Smooth muscle cell (in vitro differentiated cells): ENCODE measurements at regions not wholly inside any gene's neighbourhood (a gene's known extent, or its start where the extent isn't known, plus 50 kb on each side); places are given as distances from the start of the nearest gene placed in this dataset.

Experiments used
- DNase-seq: peaks from one replicate; lab custom pipeline; 2025; ENCODE audit not compliant: unreplicated experiment; lab: John Stamatoyannopoulos, UW
- H2AFZ ChIP-seq: fragments of 200-600 bp; sonication (generic); 2 replicates; pipeline ENCODE4 v1.6.0; 2016; ENCODE audit warnings: antibody characterized with exemption, low read depth, mild to moderate bottlenecking
- H3F3A ChIP-seq: fragments of 200-600 bp; sonication (generic); 2 replicates; pipeline ENCODE4 v1.6.0; 2017; ENCODE audit warnings: antibody characterized with exemption, low read depth
- H3K27ac ChIP-seq: fragments of 200-600 bp; sonication (generic); 2 replicates; pipeline ENCODE4 v1.5.1; 2016; ENCODE audit warnings: low read depth, mild to moderate bottlenecking
- H3K27me3 ChIP-seq: fragments of 200-600 bp; sonication (generic); 2 replicates; pipeline ENCODE4 v1.6.1; 2016; ENCODE audit warnings: low read depth, mild to moderate bottlenecking
- H3K36me3 ChIP-seq: fragments of 200-600 bp; sonication (generic); 2 replicates; pipeline ENCODE4 v1.5.1; 2016; ENCODE audit warnings: low read depth
- H3K4me1 ChIP-seq: fragments of 200-600 bp; sonication (generic); 2 replicates; pipeline ENCODE4 v1.5.1; 2016; ENCODE audit warnings: low read depth
- H3K4me2 ChIP-seq: fragments of 200-600 bp; sonication (generic); 2 replicates; pipeline ENCODE4 v1.6.0; 2016; ENCODE audit warnings: mild to moderate bottlenecking
- H3K4me3 ChIP-seq: fragments of 200-600 bp; sonication (generic); 2 replicates; pipeline ENCODE4 v1.5.1; 2016; ENCODE audit warnings: mild to moderate bottlenecking
- H3K79me2 ChIP-seq: fragments of 200-600 bp; sonication (generic); 2 replicates; pipeline ENCODE4 v1.6.0; 2016; ENCODE audit warnings: low read depth, mild to moderate bottlenecking
- H3K9ac ChIP-seq: fragments of 200-600 bp; sonication (generic); 2 replicates; pipeline ENCODE4 v1.6.0; 2016; ENCODE audit warnings: low read depth
- H3K9me3 ChIP-seq: fragments of 200-600 bp; sonication (generic); replicated peaks from 2 replicates; pipeline ENCODE4 v1.5.1; 2016; ENCODE audit warnings: low read depth
- H4K20me1 ChIP-seq: fragments of 200-600 bp; sonication (generic); 2 replicates; pipeline ENCODE4 v1.6.0; 2016; ENCODE audit warnings: low read depth
- WGBS: methylation state at CpG from one replicate; pipeline ENCODE4 v1.1.7; 2016; ENCODE audit warnings: low lambda C conversion rate; 5-methylcytosine and 5-hydroxymethylcytosine counted together
- TF ChIP-seq, protein P1 (sequence below): fragments of 200-600 bp; sonication (generic); IDR thresholded peaks from 2 replicates; pipeline ENCODE4 v1.5.1; 2017; ENCODE audit warnings: borderline replicate concordance, mild to moderate bottlenecking, antibody characterized with exemption; ENCODE audit not compliant: insufficient read depth, poor library complexity, severe bottlenecking

DNA sequence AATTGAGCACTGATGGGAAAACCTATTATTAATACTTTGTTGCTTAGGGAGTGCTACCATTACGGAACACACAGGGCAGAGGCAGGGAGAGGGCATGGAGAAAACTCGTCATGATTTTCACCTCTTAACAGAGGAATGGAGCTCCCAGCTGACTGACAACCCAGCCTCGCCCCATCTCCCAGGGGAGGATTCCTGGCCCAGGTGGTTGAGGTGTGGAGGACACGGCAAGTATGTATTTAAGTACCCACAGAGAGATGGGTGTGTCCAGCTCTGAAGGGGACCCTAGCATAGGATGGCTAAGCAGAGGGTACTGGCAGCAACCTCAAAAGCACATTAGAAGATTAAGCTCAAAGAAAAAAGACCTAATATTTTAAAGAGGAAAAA, 261.9 kb upstream of the MOCS1 start:
- Histone ChIP-seq H2AFZ (no peak overlapping the region), H3K36me3 (no peaks in the 10 kb centered on the region), H3K4me1 (no peaks in the 10 kb centered on the region), H3K27ac (no peak overlapping the region), H3K79me2 (no peaks in the 10 kb centered on the region), H3F3A (no peaks in the 10 kb centered on the region), H3K9ac (no peak overlapping the region), H3K4me3 (no peak overlapping the region), H4K20me1 (no peaks in the 10 kb centered on the region), H3K4me2 (no peak overlapping the region), H3K9me3 (no peaks in the 10 kb centered on the region), H3K27me3 (peaks cover 4% of the 10 kb centered on the region)
- DNase-seq, result no peak
- WGBS, result 79% methylated on average over 4 of the region's 4 CpGs
- TF ChIP-seq, protein P1, sequence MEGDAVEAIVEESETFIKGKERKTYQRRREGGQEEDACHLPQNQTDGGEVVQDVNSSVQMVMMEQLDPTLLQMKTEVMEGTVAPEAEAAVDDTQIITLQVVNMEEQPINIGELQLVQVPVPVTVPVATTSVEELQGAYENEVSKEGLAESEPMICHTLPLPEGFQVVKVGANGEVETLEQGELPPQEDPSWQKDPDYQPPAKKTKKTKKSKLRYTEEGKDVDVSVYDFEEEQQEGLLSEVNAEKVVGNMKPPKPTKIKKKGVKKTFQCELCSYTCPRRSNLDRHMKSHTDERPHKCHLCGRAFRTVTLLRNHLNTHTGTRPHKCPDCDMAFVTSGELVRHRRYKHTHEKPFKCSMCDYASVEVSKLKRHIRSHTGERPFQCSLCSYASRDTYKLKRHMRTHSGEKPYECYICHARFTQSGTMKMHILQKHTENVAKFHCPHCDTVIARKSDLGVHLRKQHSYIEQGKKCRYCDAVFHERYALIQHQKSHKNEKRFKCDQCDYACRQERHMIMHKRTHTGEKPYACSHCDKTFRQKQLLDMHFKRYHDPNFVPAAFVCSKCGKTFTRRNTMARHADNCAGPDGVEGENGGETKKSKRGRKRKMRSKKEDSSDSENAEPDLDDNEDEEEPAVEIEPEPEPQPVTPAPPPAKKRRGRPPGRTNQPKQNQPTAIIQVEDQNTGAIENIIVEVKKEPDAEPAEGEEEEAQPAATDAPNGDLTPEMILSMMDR, result no peak

DNA sequence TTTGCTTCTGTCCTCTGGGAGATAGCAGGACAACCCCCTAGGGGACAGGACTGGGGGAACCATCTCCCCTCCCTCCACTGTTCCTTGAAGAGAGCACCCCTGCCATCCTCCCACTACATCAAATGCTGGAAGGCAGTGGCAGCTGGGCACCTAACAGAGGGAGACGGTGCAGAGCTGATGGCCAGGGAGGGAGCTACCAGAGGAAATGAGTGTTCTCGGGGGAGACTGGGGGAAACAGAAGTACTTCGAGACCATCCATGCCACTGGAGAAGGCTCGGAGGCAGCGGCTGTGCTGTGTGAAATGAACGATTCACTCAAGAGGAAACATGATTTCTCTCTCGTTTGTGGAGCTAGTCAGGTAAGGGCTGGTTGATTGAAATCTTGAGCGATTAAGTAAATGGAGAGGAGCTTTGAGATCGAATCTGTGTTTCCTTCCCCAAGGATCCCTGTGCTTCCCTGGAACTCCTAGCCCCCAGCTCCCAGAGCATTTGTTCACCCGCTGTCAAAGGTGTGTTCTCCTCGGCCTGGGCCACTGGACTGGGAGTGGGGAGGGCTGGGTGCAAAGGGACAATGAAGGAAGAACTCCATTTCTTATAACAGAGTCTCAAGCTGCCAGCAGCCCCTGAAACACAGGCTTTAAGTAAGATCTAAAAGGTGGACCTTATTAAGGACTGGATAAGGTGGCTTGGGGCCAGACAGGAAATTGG, 261.3 kb upstream of the MOCS1 start:
- Histone ChIP-seq H3K4me2 (no peak overlapping the region), H3K9me3 (no peaks in the 10 kb centered on the region), H3K79me2 (no peaks in the 10 kb centered on the region), H3K4me1 (no peaks in the 10 kb centered on the region), H3K9ac (no peak overlapping the region), H3K27ac (no peak overlapping the region), H3K4me3 (no peak overlapping the region), H4K20me1 (no peaks in the 10 kb centered on the region), H3K36me3 (no peaks in the 10 kb centered on the region), H2AFZ (no peak overlapping the region), H3F3A (no peaks in the 10 kb centered on the region), H3K27me3 (peaks cover 4% of the 10 kb centered on the region)
- TF ChIP-seq, protein P1, result no peak
- 90% methylated on average over 11 of the region's 11 CpGs for WGBS
- no peak for DNase-seq

DNA sequence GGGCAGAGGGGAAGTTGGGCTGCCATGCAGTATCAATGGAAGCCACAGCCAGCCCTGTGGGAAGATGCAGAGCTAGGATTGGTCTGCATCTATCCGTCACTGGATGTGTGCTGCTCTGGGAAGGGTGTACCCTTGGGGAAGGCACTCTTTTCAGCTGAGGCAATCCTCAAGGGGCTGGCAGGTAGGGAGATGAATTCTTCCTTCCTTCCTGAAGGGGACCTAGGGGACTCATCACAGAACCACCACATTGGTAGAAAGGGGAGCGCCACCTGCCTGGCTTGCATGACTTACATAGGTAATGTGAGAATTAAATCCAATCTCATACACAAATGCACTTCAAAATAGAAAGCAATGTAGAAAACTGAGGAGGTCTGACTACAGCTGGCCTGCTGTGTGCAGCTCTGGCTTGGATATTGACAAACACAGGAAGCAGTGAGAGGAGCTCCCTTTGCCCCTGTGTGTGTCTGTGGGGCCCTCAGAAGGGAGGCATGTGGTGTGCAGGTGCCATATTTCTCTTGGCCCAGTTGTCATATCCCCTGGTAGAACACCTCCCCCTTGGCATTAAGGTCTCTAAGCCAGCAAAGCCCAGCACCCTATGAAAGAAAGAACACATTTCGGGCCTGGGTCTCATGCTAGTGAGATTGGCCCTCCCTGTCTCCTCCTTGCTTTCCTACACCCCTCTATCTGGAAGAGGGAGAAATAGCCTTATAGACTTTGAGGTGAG, 260.3 kb upstream of the MOCS1 start:
- Histone ChIP-seq H3K27me3 (peaks cover 4% of the 10 kb centered on the region), H3K36me3 (no peaks in the 10 kb centered on the region), H3F3A (no peaks in the 10 kb centered on the region), H2AFZ (no peak overlapping the region), H3K9ac (no peak overlapping the region), H3K27ac (no peak overlapping the region), H4K20me1 (no peaks in the 10 kb centered on the region), H3K79me2 (no peaks in the 10 kb centered on the region), H3K4me1 (no peaks in the 10 kb centered on the region), H3K9me3 (no peaks in the 10 kb centered on the region), H3K4me2 (no peak overlapping the region), H3K4me3 (no peak overlapping the region)
- 80% methylated on average over 3 of the region's 3 CpGs for WGBS
- TF ChIP-seq, protein P1, result no peak
- DNase-seq, result no peak

DNA sequence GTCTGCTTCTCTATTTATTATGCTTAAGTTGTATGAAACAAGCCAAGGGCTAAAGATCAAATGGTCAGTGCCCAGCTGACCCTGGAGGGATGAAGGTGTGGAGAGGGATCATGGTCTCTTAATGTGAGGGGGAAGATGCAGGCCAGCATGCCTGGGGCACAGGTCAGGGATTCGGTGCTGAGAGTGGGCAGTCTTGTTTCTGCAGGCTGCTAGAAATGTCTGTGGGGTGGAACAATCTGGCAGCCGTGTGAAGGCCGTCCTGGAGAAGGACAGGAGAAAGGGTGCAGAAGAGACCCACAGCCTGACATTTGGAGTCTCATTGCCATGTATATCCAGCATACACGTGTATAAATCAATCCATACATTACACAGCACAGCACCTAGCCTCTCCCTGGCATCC, 258.3 kb upstream of the MOCS1 start:
- WGBS, result 83% methylated on average over 4 of the region's 4 CpGs
- Histone ChIP-seq H3F3A (no peaks in the 10 kb centered on the region), H3K9me3 (no peaks in the 10 kb centered on the region), H3K27me3 (peaks cover 4% of the 10 kb centered on the region), H3K27ac (no peak overlapping the region), H3K4me1 (no peaks in the 10 kb centered on the region), H3K4me3 (no peak overlapping the region), H3K79me2 (no peaks in the 10 kb centered on the region), H3K4me2 (no peak overlapping the region), H4K20me1 (no peaks in the 10 kb centered on the region), H2AFZ (no peak overlapping the region), H3K9ac (no peak overlapping the region), H3K36me3 (no peaks in the 10 kb centered on the region)
- DNase-seq, result no peak
- TF ChIP-seq, protein P1, result no peak
